NCI-H128 (cell line): ENCODE measurements at regions not wholly inside any gene's neighbourhood (a gene's known extent, or its start where the extent isn't known, plus 50 kb on each side); places are given as distances from the start of the nearest gene placed in this dataset.

Experiments
- DNase-seq: peaks from one replicate; lab custom pipeline; 2025; ENCODE audit not compliant: unreplicated experiment; lab: John Stamatoyannopoulos, UW

DNA sequence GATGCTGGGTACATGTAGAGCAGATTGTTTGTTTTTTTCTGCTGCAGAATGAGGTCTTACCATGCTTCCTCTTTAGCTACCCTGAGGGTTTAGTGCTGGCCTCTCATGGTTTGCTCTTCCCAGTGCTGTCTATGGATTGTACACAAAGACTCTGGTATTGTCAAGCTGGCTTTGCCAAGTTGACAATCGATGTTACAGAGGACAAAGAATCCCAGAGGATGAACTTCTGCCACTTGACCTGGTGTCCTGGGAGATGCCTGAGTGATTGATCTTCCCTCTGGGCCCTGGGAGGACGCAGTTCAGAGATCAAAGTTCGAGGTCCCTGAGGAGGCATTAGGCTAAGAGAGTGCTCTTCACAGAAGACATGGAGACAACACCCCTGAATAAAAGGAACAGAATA is 865.4 kb downstream of the CCSER2 start:
- DNase-seq: no peak

DNA sequence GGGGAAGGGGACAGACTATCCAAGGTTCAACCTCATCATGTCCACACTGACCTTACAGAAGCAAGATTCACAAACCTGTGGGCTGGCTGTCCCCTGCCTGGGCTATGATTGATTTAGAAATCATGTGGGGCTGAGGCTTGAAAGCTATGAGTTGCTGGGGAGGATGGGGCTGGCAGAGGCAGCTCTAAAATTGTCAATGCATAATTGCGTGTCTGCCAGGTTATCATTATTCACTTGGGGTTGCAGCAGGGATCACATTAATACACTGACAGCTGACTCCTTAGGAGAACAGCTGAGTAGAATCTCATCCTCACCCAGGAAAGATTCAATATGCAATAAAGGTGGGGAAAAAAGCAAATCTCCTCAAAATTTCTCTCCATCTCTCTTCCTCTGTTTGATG is 866.3 kb downstream of the CCSER2 start:
- DNase-seq: no peak

DNA sequence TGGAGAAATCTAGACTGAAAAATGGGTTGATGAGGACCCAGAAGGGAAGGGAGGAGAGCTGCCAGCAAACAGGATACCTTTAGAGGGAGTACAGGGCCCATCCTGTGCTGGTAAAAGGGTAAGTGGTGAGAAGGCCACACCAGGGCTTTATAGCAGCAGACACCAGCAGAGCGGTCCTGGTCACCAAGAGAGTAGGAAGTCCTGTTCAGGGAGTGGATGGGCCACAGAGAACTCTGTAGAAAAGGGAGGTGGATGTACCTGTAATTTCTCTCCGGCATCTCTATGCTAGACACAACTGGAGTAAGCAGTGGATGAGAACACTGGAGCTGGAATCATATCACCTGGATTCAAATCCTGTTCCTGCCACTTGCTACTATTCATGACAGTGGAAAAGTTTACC is 867.2 kb downstream of the CCSER2 start:
- no peak for DNase-seq

DNA sequence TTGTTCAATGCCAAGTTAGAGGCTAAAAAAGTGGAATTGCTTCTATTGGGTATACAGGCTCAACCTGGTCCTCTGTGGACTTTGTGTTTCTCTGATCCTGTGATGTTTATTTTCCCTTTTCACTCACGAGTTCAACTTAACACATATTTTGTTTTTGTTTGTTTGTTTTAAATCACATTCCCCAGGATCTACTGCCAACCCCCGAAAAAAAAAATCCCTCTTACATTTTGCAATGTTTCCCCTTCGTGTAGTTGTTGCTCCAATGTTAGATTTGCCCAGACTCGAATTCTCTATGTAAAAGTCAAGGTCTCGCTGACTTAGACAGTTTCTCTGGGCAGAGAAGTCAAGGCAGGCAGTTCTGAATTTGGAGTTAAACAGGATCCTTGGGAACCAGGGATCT is 876.4 kb downstream of the CCSER2 start:
- DNase-seq: no peak

DNA sequence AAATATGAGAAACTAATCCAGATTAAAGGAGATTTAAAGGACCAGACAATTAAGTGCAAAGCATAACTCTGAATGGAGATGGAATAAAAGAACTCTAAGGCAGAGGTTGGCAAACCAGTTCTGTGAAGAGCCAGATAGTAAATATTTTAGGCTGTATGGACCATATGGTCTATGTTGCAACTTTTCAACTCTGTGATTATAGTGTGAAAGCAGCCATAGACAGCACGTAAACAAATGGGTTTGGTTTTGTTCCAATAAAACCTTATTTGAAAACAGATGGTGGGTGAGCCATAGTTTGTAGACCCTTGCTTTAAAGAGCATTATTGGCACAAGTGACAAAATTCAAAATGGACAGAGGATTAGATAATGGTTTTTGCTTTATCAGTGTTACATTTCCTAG is 884.1 kb downstream of the CCSER2 start:
- no peak for DNase-seq

DNA sequence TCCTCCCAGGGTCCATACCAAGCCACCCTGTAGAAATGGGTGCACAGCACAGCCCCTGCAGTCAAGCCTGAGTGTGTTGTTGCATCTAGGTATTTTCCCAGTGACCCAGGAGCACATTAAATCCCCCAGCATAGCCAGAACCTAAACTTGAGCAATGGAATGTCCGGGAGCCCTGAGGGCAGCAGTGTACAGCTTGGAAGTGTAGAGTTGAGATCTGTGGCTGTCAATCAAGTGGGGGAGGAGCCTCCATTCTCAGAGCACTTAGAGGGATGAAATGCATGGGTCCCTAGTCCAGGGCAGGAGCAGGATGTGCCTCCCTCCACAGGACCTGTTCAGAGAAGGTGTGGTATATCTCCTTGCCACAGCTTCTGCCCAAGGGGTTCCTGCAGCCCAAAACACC is 885.1 kb downstream of the CCSER2 start:
- no peak for DNase-seq

DNA sequence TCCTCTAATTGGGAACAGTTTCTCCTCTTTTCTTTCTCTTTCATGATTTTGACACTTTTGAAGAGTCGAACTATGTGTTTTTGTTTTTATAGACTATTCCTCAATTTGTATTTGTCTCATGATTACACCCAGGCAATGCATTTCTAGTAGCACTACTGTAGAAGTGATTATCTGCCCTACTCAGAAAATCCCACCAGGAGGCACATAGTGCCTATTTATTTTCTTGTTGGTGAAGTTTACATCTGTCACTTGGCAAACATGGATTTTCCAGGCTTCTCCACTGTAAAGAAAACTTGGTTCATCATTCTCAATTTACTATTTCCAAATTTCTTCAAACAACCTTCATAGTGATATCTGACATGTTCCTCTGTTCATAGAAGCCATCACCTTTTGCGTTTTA is 893.9 kb downstream of the CCSER2 start:
- no peak for DNase-seq

DNA sequence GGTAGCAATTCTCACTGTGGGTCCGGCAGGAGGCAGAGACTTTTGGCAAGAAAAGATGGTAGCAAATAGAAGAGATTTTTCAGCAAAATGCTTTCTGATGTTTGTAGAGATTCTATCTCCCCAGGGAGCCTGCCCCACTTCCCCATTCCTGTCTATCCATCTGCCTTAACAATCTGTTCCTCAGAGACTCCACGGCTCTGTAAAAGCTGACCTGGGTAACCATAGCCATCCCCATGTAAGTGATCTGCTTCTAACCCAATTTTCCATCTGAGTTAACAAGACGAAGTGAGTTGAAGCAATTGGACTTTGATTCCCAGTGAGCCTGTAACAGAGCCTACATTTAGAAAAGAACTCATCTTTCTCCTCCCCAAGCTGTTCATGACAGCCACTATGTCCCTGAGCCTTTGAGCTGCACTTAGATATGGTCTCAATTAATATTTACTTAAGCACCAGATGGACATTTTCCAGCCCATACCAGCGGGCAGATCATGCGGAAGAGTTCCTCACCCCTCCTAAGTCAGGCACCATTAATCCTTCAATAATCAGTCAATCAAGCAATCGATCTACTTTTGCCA is 896.1 kb downstream of the CCSER2 start:
- no peak for DNase-seq

DNA sequence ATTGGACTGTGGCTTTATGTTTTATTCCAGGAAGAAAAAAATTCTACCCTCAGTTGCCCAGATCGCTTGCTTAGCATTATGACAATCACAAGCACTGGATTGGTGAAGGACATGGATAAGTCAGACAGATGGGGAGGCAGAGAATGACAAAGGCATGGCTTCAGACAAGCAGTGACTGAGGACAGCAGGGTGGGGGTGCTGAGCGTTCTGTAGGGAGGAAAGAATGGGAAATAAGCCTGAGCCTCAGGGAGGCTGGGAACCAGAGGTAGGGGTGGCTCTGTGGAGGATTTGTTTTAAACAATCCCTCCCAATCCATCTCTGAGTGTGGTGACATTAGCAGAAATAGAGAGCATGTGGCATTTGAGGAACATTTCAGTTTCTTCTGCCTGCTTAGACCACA is 896.9 kb downstream of the CCSER2 start:
- no peak for DNase-seq

DNA sequence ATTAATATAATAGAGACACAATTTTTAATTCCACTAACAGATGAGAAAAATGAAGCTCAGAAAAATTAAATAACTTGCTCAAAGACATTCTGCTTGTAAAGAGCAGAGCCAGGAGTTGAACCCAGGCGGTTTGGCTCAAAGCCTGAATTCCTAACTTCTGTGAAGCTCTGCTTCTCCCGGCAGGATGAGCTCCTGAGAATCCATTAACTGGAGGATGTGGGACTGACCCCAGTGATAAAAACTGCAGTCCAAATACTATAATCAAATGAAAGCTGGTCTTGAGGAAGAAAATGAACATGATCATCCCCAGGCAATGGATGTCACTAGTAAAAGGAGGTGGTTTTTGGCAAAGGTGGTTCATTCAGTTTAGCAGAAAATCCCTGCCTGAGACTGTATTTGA is 898.2 kb downstream of the CCSER2 start:
- no peak for DNase-seq

DNA sequence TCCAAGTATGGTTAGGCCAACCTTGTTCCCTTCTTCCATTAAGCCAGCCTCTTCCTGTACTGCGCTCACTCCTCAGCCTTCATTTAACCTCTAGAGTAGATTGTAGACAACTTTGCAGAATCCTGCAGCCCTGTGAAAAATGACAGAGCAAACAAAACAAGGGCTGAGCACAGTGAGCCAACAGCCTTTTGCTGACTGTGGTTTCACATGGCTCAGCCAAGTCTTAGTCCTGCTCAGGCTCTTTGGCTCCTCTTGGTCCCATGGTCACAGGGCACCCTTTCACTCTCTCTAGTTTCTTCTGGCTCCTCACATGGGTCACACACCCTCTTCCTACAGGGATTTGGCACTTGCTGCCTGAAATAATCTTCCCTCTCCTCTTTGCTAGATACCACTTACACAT is 900.3 kb downstream of the CCSER2 start:
- no peak for DNase-seq

DNA sequence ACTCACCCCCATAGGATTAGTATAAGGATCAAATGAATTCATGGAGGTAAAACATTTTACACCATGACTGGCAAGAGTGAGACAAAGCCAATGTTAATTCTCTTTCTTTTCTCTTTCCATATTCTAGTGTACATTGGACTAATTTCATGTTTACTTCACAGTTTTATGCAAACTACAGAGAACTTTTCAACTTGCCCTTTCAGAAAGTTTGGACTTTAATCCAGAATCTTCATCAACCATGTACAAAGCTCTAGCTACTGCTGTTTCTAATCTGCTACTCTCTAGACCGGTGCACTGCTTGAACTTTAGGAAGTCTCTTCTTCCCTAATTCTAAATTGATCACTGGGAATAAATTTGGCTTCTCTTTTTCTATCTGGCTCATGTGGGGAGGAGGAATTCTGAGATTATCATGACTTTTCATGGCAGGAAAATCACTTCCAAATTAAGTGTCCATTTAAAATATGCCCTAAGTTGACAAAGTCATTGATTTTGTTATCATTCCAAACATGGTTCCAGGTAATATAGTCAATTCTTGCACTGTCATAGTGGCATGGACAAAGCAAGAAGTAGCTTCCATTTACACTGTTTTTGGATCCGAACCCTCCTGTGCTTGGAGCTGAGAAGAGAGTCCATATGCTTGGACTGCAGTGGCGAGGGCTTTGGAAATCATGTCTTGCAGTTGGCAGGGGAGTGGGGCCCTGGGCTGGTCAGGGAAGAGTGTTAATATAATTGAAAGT is 903.3 kb downstream of the CCSER2 start:
- DNase-seq: no peak

DNA sequence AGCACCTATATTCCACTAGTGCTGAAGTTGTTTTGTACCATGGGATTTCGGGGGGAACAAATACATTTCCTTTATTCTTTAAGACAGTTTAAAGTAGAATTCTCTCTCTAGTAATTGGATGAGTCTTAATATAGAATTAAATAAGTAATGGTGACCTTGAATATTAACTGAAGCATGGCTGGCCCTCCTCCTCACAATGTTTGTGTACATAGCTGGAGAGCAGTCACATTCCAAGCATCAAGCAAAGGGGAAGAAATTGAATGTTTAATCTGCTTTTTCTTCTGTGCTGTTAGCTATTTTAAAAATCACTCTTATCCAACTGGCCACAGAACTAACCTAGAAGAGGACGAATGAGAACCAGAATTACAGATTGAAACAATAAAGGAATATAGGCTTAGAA is 906.9 kb downstream of the CCSER2 start:
- DNase-seq: no peak

DNA sequence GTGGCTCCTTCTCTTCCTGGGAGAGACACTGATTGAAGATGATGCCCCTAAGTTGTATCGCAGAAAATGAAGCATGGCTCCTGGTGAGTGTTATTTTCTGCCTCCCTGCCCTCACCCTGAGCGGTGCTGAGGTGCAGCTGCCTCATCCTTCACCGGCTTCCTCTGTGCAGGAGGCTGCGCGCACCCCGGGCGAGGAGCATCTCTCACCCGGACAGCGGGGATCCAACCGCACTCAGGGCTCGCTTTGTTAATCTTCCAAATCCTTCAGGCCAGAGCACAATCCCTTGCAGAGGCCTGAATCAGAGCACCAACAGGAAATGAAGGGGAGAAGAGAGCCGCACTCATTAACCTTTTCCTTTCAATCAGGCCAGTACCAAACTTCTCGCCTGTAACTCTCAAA is 910.3 kb downstream of the CCSER2 start:
- DNase-seq: no peak

DNA sequence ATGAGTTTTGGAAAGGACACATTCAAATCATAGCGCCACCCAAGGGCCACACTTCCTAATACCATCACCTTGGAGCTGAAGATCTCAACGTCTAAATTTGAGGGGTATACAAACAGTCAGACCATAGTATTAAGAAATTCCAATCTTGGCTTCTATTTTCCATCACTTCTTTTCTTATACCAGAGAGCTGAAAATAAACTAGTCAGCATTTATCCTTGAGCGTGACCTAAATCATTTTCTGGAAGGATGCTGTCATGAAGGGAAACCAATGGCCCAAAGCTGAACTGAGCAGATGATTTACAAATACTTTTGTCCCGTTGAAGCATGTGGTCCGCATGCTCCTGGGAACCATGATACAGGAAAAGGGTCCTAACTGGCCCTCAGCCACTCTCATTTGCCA is 921.9 kb downstream of the CCSER2 start:
- DNase-seq: no peak

DNA sequence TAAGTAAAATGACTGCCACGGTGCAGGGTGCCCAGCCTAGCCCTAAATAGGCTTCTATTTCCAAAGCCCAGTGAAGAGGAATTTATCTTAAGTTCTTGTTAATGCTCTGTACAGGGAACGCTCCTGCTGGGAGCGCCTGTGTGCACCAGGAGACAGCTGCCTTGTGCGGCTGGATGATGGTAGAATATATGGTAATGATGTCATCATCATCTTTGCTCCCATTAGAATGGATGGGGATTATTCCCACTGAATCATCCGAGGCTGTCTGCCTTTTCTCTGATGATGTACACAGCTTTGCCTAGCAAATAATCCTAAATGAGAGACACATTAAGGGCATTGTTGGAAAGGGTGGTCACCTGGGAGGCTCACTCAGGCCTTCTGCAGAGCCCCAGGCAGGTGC is 928.1 kb downstream of the CCSER2 start:
- no peak for DNase-seq

DNA sequence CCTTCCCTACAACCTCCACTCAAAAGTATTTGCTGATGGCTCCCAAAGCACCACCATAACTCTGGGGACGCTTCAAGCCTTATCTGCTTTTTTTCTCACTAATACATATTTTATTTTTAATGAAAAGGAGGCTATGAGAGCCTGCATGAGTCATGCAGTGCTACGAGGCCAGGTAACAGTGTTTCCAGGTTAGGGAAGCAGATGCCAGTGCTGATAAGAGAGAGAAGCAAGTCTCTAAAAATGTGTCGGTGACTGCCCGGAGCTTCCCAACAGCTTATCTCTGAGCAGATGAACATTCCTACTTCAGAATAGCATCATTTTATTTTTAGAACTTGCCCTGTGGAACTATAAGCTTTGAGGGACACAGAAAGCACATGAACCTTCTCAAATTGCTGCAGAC is 931.5 kb downstream of the CCSER2 start:
- no peak for DNase-seq

DNA sequence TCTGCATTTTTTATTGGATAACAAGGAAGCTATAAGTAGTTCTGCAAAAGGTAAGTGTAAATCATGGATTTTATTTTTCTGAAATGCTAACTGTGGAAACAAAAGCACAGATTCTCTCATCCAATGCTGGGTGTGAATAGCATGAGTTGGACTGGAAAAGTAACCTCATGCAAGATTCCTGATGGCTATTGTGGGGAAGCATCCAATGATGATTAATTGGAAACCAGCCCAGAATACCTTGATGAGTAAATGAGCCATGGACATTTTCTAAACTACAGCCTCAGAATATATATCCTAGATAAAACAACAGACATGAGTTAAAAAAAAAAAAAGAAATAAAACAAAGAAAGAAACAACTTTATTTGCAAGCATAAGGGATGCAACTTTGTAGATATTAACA is 934.6 kb downstream of the CCSER2 start:
- DNase-seq: no peak

DNA sequence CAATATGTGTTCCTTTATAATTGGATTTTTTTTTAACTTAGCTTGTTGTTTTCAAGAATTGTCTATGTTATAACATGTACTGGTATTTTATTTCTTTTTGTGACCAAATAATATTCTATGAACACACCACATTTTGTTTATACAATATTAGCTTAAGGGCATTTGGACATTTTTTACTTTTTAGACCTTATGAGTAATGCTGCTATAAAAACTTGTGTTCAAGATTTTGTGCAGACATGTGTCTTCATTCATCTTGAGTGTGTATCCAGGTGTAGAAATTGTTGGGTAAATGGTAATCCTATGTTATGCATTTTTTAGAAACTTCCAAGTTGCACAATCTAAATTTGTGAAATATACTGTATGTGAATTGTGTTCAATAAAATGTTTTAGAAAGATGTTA is 936.7 kb downstream of the CCSER2 start:
- no peak for DNase-seq

DNA sequence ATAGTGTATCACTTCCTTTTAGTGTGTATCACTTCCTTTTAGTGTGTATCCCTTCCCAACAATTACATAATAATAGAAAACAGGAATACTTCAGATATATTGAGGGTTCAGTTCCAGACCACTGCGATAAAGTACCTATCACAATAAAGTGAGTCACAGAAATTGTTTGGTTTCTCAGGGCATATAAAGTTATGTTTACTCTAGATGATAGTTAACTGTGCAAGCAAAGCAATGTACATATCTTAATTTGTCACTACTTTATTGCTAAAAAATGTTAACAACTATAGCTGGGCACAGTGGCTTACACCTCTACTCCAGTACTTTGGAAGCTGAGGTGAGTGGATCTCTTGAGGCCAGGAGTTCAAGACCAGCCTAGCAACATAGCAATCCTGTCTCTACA is 938.4 kb downstream of the CCSER2 start:
- no peak for DNase-seq

DNA sequence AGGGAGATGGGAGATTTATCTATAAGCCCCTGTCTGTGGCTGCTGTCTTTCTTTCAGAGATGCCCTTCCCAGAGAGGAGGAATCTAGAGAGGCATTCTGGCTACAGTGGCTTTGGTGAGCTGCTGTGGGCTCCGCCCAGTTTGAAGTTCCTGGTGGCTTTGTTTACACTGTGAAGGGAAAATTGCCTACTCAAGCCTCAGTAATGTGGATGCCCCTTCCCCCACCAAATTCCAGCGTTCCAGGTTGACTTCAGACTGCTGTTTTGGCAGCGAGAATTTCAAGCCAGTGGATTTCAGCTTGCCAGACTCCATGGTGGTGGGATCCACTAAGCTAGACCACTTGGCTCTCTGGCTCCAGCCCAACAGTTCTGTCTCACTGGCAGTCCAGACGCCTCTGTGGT is 951.6 kb downstream of the CCSER2 start:
- DNase-seq: no peak

DNA sequence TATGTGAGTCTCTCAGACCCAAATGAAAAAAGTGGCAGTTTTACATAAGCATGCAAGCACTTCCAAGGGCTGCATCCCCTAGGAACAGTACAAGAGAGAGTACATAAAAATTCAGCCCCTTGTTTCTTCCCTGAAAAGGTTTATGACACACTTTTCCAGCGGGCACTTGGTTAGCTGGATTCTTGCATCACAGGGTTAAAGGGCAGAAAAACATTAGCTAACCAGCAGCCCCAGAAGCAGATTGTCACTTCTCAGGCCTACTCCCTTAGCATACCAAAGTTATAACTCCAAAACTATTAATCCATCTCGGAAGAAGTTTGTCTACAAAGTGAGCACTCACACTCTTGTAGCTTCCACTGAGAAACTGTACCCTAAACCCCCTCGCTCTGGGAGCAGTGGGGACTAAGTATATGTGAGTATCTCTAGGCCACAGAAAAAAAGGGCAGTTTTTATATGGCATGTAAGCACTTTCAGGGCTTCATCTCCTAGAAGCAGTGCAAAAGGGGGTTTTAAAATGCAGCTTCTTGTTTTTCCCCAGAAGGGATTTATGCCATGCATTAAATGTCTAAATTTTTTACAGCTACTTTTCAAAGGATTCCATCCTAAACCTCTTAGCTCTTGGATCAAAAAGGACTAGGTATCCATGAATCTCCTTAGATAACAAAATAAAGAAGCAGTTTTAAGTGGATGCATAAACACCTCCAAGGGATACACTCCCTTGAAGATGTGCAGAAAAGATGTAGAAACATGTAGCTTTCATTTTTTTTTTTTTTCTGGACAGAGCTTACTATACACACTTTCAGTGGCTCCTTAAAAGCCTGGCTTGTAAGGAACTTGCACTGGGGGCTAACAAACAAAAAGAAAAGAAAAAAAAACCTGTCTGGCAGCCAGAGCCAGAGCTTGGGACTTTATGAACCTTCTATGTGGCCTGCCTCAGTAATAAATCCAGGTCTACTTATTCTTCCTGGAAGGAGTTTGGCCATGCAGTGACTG is 956.7 kb downstream of the CCSER2 start:
- no peak for DNase-seq
